ENCODE measurements at regions not wholly inside any gene's neighbourhood (a gene's known extent, or its start where the extent isn't known, plus 50 kb on each side); places are given as distances from the start of the nearest gene placed in this dataset.
"Not testable (repeated sequence)": the region's sequence is repeated elsewhere in the genome, so short reads cannot be mapped to it uniquely, and the experiment has no call there.

DNA sequence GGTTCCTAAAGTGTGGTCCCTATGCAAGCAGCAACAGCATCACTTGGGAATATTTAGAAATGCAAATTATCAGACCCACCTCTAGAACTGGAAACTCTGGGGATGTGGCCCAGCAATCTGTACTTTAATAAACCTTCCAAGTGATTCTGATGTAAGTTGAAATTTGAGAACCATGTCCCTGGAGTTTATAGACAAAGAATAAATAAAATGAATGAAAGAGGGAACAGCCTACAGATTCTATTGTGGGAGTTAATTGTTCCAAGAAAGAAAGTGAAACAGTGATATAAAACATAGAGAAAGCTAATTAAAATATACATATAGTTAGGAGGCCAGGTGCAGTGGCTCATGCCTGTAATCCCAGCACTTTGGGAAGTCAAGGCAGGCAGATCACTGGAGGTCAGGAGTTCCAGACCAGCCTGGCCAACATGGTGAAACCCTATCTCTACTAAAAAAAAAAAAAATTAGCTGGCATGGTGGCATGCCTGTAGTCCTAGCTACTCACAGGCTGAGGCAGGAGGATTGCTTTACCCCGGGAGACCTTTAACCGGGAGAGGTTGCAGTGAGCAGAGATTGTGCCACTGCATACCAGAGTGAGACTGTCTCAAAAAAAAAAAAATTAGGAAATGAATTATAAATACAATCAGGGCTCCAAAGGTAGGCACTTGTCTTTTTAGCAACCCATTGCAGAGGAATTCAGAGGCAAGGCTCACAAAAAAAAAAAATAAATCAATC lies 507.5 kb downstream of the NAV3 start:
- DNase-seq (ENCODE audit: low read depth) = no peak

DNA sequence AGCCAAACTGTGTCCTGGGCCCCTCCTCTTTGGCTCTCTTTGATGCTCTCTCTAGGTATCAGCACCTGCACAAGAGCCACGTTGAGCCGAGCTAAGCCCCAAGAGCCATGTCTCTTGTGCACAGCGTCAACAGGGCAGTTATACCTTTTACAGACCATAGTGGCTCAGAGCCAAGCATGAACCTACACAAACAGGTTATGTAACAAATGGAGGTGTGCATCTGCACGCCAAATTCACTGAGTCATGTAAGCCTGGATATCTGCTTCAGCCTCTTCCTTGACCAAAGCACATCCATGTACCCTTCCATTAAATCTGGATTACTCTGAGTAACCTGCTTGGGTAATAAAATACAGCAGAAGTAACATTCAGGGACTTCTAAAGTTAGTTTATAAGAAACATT lies 509.7 kb downstream of the NAV3 start:
- no peak for DNase-seq (ENCODE audit: low read depth)

DNA sequence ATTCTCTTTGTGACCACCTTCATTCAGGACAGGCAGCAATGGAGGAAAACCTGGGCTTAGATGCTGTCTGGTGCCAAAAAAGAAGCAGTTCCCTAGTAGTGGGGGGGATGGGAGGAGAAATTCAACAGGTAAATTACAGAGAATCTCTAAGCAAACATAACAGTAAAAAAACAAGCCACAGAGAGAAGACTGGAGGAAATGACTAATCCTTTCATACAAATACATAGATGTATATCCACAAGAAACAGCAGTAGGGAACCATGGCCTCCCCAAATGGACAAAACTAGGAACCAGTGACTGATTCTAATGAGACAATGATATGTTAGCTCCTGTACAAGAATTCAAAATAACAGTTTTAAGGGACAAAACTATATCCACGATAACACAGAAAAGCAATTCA lies 513.0 kb downstream of the NAV3 start:
- no peak for DNase-seq (ENCODE audit: low read depth)

DNA sequence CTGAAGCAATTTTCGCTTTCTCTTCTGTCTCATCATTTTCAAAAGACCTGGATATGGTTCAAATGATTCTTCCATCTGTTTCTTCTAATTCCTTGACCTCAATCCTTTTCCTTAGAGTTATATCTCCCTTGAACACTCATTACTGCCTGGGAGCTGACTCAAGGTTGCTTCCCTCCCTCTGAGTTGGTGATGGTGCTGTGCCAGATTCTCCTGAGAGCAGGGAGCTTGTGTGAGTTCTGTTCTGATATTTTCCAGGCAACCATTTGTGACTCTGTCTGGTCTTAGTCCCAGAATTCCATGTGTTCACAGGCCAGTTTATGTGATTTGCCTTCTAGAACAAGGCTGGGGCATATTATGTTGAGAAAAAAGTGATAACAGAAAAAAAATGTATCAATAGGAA lies 505.1 kb upstream of the SYT1 start:
- peak; percentile 91 for DNase-seq (ENCODE audit: low read depth)

DNA sequence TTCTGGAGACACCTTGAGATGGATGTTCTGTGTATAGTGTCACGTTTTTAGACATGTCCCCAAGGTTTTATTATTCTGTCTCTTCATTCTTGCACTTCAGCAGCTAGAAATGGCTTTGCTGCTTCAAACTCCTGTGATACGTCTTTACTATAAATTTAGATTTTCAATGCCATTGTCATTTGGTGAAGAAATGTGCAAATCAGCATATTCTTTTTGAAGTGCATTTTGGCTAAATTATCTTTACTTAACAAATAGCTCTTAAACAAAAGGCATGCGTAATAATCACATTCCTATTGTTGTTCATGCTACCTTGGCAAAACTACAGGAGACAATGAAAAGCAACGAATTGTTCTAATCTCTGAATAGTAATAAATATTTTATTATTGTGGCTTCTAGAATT lies 502.9 kb upstream of the SYT1 start:
- DNase-seq (ENCODE audit: low read depth) = no peak

DNA sequence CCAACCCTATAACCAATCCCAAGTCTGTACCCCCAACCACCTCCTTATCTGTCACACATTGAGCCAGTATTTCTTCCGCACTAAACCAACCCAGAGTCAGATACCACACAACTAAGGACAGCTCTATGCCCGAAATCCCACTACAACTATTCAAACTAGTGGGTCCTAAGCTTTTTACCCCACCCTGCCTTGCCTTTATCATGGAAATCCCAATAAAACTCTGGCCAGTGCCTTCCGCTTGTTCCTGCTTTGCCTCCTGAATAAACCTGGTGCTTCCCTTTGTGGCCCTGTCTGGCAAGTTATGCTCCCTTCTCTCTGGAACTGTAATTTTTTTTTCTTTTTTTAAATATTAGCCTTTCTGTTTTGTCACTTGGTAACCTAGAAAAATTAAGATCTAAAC lies 493.3 kb upstream of the SYT1 start:
- no peak for DNase-seq (ENCODE audit: low read depth)

DNA sequence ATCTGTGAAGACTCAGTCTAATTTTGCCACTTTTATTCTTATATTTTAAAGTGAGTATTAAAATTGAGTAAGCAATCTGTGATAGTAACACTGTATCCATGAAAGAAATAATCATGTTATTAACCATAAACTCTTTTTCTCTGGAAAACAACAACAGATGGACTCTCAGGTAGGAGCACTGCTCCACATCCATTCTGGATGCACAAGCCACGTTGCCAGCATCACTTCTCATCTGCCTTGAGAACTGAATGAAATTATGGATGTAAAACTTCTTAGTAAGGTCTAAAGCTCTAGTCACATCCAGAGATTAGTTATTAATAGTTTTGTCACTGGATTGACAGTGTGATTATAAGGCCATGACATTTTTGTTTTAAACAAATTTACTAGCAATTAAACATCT lies 489.1 kb upstream of the SYT1 start:
- DNase-seq (ENCODE audit: low read depth) = no peak

DNA sequence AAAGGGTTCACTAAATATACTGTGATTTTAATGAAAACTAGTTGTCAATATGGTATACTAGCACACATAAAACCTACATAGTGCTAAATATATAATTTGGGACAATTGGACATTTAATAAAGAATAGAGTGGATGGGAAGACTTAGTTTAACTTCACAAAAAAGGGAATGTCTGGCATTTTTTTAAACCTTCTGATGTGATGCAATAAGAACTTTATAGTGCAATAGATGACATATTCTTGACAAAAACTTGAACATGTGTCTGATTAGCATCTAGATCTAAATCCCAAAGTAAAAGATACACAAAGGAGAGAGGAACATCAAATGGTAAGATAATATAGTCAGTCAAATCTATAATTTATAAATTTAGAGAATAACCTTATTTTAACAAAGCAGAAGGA lies 488.3 kb upstream of the SYT1 start:
- DNase-seq (ENCODE audit: low read depth) = no peak

DNA sequence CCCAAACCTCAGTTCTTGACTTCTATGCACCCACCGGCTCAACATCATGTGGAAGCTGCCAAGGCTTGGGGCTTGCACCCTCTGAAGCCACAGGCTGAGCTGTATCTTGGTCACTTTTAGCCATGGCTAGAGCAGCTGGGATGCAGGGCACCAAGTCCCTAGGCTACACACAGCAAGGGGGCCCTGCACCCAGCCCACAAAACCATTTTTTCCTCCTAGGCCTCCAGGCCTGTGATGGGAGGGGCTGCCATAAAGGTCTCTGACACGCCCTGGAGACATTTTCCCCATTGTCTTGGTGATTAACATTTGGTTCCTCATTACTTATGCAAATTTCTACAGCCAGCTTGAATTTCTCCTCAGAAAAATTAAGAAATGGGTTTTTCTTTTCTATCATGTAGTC lies 485.5 kb upstream of the SYT1 start:
- not testable (repeated sequence) for DNase-seq (ENCODE audit: low read depth)

DNA sequence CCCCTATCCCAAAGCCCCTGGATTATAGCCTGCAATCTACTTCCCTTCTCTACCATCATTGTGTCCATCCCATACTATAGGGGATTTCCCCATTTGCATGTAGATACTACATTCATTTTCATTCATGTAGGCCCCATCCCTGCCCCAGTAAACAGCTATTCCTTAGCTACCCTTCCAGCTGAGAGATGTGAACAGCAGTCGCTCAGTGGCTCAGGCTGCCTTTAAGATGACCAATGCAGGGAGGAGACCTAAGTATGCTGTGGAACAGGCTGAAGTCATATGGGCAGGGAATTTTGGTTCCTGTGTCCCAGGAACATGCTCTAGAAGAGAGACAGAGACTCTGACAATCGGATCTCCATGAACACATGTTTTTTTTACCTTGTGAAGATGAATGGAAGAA lies 481.2 kb upstream of the SYT1 start:
- DNase-seq (ENCODE audit: low read depth) = no peak

DNA sequence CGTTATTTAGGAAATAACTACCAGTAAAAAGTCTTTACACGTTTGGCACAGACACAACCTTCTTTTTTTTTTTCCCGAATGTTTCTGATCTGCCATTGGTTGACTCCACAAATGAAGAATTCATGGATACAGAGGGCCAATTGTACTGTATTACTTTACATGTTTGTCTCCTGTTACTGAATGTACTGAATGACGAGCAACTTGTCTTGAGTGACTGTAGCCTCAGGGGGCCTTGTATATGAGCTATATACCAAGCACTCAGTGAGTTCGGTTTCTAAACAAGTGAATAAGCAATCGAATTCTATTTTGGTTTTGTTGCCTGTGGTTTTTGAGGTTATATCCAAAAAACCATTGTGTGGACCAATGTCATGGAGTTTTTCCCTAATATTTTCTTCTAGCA lies 480.0 kb upstream of the SYT1 start:
- DNase-seq (ENCODE audit: low read depth) = no peak

DNA sequence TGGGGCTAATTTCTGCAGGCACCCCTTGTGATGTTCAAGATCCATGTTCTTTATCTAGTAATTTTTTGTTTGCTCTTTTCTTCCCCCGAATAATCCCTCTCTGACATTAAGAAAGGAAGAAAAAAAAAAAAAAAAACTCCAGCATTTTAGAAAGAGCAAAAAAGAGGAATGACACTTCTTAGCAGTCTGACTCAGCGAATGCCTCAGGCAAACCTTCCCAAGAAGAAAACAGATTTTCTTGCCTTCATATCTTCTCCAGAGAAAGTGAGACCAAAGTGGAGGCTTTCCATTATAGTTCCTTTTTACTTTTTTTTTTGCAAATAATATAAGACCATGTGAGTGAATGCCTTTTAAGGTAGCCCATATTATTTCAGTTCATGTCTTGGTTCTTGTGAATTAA lies 479.0 kb upstream of the SYT1 start:
- peak; percentile 24 for DNase-seq (ENCODE audit: low read depth)

DNA sequence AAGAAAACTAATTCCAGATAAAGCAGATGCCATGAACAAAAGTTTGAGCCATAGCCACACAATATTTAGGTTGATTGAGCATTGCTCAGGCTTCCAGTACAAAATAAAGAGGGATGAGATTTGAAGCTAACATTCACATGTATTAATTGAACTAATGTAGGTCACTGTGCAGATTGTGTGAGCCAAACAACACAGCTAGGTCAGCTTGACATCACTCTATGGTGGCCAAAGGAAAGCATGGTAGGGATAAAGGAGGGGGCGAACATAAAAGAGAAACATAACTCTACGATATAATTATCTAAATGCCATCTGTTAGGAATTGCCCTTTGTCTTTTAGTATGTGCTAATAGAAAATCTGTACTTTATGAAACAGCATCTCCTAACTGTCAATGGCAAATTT lies 477.7 kb upstream of the SYT1 start:
- DNase-seq (ENCODE audit: low read depth) = no peak

DNA sequence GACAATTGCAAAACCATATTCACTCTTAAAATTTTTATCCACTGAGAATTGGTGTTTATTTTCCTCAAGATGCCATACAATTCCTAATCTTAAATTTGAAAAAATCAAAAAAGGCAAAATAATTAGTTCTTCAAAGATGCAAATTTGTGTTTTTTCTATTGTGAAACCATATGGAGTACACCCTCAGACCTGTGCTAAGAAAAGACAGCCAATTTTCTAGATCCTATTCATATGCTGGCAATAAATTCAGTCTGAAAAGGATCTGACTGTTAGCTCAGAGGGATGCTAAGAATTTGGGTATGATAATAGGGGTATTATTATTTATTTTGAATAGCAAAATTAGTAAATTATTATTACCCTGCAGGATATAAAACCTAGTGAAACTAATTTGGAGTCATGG lies 476.9 kb upstream of the SYT1 start:
- no peak for DNase-seq (ENCODE audit: low read depth)

DNA sequence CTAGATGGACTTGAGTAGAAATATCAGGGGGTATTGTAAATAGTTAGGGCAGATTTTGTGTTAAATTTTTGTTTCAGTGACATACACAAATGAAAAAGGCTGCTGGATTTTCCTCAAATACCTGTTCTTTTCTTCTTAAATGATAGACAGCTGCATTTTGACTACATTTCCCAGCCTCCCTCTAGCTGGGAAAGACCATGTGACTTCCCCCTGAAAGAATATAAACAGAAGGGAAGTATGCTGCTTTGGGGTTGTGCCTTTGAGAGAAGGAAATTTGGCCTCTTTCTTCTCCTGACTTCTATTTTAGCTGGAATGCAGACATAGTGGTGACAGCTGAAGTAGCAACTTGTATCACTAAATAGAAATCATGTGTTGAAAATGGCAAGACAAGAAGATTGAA lies 476.1 kb upstream of the SYT1 start:
- no peak for DNase-seq (ENCODE audit: low read depth)

DNA sequence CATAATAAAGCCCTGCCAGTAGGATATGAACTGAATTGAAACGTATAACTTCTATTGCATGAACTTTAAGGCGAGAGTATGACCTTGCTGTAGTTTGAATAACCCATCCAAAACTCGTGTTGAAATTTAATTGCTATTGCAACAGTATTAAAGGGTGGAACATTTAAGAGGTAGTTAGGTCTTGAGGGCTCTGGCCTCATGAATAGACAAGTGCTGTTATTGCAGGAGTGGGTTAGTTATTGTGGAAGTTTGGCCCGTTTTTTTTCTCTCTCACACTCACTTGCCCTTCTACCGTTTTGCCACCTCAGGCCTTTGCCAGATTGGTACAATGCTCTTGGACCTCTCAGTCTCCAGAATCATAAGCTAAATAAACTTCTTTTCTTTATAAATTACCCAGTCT lies 473.7 kb upstream of the SYT1 start:
- DNase-seq (ENCODE audit: low read depth) = no peak

DNA sequence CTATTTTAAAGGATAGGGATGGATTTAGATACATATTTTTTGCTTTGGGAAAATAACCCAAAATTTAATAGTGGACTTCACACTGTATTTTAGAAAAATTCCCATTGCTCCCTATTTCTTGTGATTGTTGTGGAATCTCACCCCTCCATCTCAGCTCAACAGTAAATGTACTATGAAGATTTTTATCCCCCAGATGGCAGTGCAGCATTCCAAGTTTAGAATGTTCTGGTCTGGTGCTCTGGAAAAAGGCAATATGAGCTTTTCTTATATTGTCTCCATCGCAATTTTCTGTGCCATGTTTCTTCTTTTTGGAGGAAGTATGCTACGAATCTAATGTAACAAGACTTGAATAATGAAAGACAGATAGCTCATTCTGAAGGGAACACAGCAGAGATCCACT lies 471.7 kb upstream of the SYT1 start:
- peak; percentile 55 for DNase-seq (ENCODE audit: low read depth)

DNA sequence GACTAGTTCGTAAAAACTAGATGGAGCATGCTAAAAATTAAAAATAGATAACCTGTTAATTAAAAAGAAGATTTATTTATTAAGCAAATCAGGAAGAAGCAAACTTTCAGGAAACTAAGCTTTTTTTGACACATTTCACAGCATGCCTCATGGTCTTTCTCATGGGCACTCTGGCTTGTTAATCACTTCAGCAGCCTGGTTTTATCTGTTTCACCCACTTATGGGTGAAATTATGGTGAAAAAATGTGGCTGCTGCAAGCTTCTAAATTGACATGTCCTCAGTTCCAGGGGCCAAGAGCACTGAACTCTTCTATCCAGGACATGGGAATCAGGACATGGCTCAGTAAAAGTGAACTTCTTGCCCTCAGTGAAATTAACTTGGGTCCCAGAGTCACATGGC lies 468.6 kb upstream of the SYT1 start:
- no peak for DNase-seq (ENCODE audit: low read depth)

DNA sequence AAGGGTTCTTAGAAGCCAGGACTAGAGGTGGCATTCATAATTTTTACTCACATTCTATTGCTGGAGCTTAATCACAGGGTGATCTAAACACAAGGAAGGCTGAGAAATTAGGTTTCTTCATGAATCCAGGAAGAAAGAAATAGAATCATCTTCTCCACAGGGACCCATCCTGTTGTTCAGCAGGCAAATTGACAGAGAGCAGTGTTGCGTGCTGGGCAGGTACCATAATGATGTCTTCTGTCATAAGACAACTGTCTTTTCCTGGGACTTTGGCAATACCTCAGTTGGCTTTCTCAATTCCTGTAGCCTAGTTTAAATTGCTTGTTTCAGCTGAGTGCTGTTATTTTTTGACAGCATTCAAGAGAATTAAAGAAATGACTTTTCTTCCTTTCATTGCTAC lies 468.0 kb upstream of the SYT1 start:
- no peak for DNase-seq (ENCODE audit: low read depth)

DNA sequence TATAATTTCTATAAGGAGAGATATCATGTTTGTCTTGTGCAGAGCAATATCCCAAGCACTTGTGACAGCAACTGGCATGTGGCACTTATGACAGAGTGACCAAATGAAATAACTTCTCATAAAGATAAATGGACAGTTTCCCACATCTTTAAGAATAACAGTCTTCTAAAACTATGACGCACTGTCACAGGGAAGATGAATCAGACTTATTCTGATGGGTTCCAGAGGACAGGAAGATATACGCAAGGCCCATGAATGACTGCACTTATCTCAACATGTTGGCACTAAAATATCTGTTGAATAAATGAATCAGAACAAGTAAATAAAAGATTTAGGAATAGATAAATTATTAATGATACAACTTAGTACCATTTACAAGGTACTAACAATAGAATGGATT lies 465.8 kb upstream of the SYT1 start:
- peak; percentile 58 for DNase-seq (ENCODE audit: low read depth)

DNA sequence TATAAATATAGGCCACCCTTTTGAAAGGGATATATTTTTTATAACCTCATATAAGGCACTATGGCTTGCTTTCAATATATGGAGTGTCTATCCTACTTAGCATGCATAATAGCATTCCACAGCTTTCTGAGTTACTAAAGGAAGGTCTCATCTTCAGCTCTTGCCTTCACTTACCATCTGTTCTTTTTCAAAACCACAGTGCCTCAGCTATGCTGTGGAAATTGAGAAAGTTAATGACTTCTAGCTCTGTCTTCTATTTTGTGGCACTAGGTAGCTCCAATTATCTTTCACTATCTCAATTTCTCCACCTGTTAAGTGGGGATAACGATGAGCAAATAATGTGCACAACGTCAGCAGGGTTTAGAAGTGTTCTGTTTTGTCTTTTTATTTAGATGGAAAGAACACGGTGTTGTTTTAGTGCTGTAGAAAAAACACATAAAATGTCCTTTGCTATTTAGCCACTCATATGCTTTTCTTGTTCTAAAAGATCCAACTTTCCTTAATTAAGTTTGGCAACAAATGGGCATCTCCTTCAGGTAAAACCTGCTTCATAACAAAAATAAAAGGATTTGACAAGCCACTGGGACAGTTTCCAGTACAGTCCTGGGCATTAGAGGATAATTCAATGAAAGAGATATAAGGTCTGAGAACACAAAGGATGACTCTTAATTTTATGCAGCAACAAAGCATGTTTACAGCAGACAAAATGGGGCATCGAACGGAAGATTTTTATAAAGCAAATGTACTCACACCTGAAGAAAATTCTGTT lies 462.0 kb upstream of the SYT1 start:
- DNase-seq (ENCODE audit: low read depth) = peak; percentile 34

DNA sequence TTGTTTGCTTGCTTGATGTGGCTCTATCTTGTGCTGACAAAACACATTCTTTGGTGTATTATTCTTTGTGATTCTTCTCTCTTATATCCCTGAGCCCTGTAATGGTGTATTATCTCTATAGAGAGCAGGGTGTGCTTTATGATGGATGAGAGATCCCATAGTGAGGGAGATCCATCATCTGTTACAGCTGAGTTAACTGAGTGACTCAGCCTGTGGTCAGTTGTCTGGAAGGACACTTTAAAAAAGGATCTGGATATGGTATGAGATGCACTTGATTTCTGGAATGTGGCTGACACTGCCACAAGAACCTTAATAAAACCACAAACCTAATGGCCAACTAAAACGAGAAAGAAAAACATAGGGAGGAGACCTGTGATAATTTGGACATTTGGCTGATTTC lies 461.4 kb upstream of the SYT1 start:
- peak; percentile 81 for DNase-seq (ENCODE audit: low read depth)

DNA sequence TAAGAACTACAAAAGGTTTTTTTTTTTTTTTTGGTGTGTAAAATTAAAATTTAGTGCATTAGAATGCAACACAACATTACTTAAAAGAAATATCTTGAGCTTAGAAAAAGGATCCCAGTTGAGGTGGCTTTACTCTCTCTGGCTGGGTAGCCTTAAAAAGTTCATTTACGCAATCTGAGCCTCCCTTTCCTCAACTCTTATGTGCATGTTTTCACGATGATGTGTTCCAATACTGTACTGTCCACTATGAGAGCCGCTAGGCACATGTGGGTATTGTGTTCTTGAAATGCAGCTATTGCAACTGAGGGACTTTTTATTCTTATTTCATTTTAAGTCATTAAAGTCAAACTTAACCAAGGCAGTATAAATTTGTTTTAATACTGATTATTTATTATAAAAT lies 460.9 kb upstream of the SYT1 start:
- DNase-seq (ENCODE audit: low read depth) = peak; percentile 88

DNA sequence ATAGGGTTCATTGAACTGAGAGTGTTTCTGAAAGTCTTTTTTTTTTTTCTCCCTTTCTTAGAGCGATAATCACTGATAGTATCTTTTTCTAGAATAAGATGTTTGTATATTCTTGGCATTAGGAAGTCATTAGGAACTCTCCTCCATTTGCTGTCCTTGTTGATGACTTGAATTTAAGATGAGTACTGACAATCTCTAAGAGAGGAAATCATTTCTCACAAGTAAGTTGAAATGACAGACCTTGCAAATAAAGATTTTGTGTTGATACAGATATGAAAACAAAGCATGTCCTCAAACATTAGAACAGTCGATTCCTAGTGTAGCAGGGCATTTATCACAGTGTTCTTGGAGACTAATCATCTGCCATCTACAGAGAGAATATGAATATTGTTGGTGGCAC lies 458.4 kb upstream of the SYT1 start:
- DNase-seq (ENCODE audit: low read depth) = no peak

All from amniotic epithelial cell (primary cell).